NCI-H1417 treated with DMSO at 0.1 percent for 48 hours (cell line): ENCODE measurements at regions not wholly inside any gene's neighbourhood (a gene's known extent, or its start where the extent isn't known, plus 50 kb on each side); places are given as distances from the start of the nearest gene placed in this dataset.

ENCODE experiments used
- DNase-seq: peaks from one replicate; lab custom pipeline; 2025; lab: John Stamatoyannopoulos, UW

- DNase-seq, result no peak
These were observed 191.2 kb downstream of the METTL4 start for GRCh38 chr18:2380101-2380500.

DNA sequence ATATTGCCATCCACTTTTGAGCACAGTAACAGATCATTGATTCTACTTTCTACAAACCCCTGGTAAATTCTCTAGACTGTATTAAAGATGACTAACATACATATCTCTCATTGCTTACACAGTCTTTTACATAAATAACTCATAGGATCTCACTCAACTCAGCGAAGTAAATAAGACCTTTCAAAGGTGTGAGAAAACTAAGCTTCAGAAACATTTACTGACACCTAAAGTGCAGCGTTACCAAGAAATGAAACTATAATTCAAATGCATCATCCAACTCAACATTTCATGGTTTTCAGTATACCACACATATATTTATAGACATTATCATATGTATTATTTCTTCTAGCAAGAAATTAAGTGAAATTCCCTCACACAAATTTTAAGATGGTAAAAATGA lies 189.8 kb downstream of the METTL4 start:
- DNase-seq, result no peak

GRCh38 chr18:2387588-2387987 lies 183.7 kb downstream of the METTL4 start:
- DNase-seq, result no peak

DNA sequence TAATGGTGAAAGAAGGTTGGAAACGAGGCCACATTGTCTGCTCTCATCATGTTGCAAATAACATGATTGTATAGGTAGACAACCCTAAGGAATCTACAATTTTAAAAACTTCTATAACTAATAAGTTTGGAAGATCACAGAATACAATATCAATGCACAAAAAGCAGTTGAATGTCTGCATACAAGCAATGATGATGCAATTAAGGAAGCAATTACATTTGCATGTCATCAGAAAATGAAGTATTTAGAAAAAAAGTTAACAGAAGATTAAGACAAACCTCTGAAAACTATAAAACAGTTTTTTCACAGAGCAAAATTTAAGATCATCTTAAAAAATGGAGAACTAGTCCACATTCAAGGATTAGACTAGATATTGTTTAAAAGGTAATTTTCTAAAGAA lies 181.1 kb downstream of the METTL4 start:
- no peak for DNase-seq

DNA sequence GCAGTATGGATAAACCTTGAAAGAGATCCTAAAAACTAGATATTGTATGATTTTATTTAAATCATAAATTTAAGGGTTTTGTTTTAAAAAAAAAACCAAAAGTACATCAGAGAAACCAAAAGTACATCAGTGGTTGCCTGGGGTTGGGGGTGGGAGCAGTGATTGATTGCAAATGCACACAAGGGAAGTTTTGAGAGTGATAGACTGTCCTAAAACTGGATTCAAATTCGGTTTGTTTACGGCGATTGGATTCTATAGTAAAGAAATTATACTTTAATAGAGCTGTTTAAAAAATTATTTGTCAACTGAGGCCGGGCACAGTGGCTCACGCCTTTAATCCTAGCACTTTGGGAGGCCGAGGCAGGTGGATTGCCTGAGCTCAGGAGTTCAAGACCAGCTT lies 179.8 kb downstream of the METTL4 start:
- DNase-seq, result no peak

DNA sequence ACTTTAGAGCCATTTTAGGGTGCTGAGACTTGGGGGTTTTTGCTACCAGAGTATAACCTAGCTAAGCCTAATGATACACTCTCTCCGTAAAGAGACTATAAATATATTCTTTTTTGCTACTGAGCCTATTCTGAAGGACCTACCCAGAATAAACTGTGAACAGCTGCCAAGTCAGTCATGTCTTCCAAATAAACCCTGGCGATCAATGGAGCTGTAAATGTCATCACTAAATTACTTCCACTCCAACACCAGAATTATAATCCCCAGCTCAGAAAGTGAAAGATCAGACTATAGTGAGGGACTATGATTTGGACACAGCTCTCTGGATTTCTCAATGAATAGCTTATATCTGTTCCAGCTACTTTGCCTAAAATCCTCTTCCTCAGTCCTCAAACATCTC lies 178.9 kb downstream of the METTL4 start:
- DNase-seq, result no peak

DNA sequence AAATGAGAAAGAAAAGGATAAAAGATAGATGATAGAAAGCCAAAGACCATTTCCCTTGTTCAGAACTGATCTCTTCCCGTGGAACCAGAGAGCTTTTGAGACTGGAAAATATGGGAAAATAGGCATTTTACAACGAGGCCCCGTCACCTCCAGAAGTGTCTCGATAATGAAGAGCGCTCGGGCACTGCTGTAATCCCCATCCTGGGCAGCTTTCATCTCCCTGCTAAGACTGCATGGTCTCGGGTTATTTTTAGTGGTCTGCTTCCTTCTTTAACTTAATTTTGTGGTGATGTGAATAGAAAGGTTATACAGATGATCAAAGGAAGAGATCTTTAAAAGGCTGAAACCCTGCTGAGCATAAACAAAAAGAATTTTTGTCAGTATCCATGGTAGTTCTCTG lies 176.6 kb downstream of the METTL4 start:
- DNase-seq, result no peak

DNA sequence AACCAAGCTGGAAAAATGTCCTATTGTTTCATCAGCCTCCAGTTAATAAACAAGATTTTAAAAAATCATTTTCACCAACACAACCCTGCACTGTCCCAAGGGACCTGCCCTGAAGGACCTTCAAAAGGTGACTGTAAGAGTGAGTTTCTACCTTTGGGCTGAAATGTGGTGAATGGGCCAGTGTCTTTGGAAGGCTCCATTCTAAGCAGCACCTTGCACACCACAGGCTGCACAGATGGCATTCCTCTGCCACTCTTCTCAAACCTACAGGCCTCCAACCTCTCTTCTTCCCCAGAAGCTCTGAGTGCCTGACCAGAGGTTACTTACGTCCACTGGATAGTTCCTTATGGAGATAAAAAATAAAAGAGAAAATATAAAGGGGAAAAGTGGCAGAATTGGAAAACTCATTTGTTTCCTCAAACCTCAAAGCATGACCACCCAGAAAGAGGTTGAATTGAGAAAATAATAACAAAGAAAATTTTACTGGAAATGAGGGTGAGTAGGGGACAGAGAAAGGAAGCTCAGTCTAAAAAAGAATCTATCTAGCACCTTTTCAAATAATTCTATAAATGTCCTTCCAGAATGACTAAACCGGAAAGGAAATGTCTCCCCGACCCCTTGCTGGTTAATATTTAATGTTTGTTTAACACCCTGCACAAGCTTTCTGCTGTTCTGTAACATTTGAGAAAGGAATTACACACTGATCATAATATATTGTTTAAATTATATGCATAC lies 175.7 kb downstream of the METTL4 start:
- DNase-seq, result no peak

GRCh38 chr18:2396162-2396505 lies 175.2 kb downstream of the METTL4 start:
- no peak for DNase-seq

GRCh38 chr18:2400701-2401196 lies 170.6 kb downstream of the METTL4 start:
- no peak for DNase-seq

DNA sequence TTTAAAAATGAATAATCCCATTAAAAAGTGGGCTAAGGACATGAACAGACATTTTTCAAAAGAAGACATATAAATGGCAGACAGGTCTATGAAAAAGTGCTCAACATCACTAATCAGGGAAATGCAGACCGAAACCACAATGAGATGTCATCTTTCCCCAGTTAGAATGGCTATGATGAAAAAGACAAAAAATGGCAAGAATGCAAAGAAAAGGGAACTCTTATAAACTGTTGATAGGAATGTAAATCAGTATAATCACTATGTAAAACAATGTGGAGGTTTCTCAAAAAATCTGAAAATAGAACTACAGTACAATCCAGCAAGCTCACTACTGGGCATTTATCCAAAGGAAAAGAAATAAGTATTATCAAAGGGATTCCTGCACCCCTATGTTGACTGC lies 169.2 kb downstream of the METTL4 start:
- no peak for DNase-seq

DNA sequence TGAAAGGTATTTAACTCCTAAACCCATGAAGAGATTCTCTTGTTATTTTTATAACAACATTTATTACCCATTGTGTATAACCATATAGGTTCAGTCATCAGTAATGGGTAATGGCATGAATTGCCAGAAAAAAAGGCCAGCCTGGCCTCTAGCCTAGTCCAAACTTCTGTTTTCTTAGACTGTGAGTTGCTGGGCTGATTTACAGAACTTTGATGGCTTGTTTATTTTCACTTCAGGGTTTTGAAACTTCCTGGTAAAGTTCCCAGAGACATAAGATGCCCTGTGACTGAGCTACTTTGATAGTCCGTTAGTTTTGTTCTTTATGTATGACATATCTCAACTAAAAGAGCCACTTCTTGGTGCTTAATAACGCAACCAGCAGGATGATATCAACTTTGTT lies 164.8 kb downstream of the METTL4 start:
- no peak for DNase-seq

DNA sequence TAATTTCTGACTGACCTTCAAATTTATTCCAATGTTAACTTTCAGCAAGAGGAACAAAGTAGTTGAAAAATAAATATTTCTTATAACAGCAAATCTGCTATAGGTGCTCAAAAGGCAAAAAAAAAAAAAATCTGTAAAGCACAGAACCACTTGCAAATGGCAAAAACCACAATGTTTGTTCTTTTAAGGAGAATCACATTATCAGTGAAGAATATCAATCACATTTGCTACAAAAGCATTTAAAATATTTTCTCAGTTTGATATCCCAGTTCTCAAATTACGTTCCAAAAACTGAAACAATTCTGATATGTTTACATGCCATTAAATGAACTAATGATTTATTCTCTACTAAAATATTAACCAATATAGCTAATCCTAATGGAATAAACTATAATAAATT lies 163.3 kb downstream of the METTL4 start:
- DNase-seq, result no peak

DNA sequence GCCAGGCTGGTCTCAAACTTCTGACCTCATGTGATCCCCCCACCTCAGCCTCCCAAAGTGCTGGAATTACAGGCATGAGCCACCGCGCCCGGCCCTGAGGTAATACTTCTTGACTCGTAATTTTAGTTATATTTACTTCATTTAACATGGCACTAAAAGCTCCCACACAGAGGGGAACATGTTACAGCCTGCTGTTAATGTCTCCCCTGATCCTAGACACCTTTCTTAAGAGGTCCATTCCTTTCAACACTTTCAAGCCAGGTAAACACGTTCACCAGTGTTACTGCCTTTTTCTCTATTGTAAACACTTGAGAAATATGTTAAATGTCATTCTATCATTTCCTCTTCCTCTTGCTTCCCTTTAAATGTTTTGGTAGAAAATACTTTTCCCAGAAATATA lies 161.4 kb downstream of the METTL4 start:
- no peak for DNase-seq

DNA sequence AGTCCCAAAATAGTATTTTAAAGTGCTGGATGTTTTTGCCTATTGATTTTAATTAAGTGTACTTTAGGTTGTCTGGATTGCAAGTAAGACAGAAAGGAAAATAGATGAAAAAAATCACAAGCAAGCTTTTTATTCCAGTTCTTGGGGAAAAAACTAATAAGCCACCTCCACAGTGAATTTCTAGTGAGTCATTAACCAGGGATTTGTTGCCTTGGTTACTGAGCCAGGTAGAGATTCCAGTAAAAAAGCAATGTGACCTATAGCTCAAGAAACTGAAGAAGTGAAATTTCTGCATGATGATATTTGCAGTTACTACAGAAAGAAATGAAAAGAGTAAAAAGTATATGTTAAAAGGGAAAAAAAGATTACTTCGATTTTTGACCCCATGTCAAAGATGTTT lies 160.6 kb downstream of the METTL4 start:
- no peak for DNase-seq

- DNase-seq, result no peak
These were observed 159.8 kb downstream of the METTL4 start for GRCh38 chr18:2411381-2411960.

GRCh38 chr18:2412281-2412680 lies 159.0 kb downstream of the METTL4 start:
- DNase-seq, result no peak

GRCh38 chr18:2412996-2413751 lies 158.1 kb downstream of the METTL4 start:
- DNase-seq, result no peak

DNA sequence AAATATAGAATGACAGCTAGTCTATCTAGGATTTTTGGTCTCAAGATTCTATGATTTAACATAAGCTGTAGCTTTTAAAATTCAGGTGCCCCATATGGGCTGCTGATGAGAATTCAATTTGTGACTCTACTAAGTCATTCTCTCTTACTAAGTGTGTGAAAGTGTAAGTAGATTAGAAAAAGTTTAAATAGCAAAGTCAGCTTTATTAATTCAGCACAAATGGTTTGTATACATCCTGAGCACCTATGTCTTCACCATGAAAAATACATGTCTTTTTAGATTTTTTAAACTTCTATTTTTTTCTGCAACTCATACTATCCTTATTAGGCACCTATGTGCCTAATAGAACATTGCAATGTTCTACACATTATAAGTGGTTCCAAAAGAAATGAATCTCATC lies 157.1 kb downstream of the METTL4 start:
- no peak for DNase-seq

DNA sequence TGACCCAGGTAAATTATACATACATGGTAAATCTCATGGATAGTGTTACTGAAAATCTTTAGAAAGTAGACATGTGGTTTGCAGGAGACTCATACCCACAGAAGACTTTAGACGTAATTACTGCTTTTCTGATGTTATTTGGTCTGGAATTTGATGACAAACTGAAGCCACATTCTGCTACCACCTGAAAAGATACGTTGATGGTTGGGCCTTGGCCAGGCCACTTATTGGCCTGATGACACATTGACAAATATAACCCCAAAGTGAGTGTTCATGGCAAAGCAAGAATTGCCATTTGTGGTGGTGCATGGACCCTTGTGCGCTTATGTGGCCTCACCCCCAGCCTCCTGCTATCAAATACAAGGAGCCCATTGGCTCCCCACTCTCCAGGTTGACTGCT lies 155.6 kb downstream of the METTL4 start:
- no peak for DNase-seq

DNA sequence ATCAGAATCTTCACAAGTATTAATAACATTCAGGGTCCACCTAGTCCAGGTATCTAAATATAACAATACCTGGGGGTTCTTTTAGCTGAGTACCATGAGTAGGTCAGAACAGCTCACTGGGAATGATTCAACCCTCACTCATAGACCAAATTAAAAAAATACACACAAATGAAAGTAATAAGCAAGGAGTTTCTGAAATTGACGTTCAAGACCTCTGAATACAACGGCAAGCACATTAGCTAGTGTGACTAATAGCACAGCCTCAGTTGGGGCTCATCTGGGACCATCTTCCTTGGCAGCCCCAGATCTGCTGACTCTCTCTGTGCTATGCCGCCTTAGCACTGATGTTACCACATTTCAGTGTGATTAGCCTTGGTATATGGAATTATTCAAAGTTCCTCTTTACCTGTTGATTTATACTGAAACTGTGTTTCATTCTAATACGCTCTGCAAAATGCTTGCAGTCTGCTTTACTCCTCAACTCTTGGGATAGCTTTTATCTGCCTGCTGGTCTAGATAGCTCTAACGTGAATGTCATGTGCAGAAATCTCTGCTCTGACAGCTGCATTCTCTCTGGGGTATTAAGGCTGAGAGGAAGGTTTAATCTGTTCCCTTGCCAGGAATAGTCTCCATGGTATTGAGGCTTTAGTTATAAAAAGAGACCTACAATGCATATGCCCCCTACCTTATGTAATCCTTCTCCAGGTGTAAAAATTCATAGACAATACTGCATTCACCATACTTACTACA lies 153.3 kb downstream of the METTL4 start:
- DNase-seq, result no peak

DNA sequence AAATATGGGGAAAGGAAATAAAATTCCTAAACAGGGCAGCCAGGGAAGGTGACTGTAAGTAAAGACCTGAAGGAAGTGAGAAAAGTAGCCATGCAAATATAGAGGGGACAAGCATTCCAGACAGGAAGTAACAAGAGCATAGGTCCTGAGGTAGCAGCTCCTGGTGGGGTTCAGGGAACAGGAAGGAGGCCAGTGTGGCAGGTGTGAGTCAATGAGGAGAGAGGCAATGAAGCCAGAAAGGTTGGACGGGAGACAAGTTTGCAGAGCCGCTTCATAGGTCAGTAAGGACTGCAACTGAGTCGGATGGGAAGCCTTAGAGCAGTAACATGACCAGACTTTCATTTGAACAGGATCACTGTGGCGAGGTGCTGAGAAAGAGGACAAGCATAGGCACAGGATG lies 150.9 kb downstream of the METTL4 start:
- DNase-seq, result no peak

DNA sequence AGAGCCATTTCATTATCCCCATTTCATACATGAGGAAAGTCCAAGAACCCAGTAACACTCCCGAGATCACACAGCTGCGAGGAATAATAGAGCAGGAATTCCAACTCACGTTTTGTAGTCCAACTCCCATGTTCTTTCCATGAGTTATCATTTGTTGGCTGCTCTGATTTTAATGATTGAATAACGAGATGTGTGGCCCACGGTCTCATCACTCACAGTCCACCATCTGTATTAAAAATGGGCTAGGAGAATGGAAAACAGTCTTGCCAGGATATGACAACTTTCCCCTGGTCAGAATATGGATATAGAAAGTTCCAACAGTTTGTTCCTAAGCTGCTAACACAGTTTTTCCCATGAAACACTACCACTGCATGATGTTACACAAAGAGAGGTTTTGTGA lies 147.5 kb downstream of the METTL4 start:
- no peak for DNase-seq
